GM12801 (cell line): ENCODE measurements at regions not wholly inside any gene's neighbourhood (a gene's known extent, or its start where the extent isn't known, plus 50 kb on each side); places are given as distances from the start of the nearest gene placed in this dataset.

Source experiments
- TF ChIP-seq, protein P1 (sequence below): IDR thresholded peaks from one replicate; pipeline ENCODE4 v1.5.1; 2011; ENCODE audit warnings: control low read depth; ENCODE audit not compliant: insufficient read length; ENCODE audit errors: extremely low read depth

DNA sequence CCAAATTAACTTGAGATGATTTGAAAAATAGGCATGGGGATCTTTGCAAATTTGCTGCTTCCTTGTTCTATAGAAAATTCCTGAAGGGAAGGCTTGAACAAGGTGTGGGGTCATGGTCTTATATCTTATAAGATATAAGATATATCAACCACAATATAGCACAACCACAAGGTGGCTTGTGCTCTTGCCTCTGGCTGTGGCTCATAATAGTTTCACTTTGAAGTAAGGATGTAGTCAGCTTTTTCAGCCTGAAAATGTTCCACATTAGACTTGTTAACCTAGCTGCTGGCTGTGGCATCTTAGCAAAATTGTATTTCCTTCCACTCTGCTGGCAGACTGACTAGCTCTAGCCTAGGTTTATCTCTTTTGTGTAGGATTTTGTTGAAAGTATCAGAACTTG, 169.7 kb downstream of the KLF5 start:
- TF ChIP-seq, protein P1, sequence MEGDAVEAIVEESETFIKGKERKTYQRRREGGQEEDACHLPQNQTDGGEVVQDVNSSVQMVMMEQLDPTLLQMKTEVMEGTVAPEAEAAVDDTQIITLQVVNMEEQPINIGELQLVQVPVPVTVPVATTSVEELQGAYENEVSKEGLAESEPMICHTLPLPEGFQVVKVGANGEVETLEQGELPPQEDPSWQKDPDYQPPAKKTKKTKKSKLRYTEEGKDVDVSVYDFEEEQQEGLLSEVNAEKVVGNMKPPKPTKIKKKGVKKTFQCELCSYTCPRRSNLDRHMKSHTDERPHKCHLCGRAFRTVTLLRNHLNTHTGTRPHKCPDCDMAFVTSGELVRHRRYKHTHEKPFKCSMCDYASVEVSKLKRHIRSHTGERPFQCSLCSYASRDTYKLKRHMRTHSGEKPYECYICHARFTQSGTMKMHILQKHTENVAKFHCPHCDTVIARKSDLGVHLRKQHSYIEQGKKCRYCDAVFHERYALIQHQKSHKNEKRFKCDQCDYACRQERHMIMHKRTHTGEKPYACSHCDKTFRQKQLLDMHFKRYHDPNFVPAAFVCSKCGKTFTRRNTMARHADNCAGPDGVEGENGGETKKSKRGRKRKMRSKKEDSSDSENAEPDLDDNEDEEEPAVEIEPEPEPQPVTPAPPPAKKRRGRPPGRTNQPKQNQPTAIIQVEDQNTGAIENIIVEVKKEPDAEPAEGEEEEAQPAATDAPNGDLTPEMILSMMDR: no peak

DNA sequence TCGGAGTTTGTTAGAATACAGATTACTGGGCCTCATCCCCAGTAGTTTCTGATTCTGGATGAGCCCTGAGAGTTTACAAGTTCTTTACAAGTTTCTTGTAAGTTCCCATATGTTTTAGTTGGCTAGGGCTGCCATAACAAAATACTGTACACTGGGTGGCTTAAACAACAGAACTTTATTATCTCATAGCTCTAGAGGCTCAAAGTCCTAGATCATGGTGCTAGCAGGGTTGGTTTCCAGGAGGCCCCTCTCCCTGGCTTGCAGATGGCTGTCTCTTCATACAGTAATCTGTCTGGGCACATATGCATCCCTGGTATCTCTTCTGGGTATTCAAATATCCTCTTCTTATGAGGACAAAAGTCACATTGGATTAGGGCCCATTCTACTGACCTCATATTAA, 167.2 kb downstream of the KLF5 start:
- TF ChIP-seq, protein P1: no peak

DNA sequence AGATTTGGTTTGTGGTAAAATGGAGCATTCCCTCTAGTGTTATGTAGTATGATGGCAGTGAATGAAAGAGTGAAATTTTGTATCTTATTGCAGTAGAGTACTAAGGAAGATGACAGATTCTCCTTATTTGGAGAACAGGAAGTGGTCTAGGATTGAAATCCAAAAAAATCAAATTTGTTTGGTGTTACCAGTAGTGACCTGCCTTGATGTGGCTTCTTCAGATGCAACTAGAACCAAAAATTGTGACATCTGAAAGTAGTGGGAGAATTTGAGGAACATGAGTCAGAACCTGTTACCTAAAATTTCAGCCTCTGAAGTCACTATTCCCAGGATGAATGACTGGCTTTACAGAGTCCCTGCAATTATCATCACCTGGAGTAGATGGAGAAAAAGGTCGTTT, 165.9 kb downstream of the KLF5 start:
- TF ChIP-seq, protein P1: no peak

DNA sequence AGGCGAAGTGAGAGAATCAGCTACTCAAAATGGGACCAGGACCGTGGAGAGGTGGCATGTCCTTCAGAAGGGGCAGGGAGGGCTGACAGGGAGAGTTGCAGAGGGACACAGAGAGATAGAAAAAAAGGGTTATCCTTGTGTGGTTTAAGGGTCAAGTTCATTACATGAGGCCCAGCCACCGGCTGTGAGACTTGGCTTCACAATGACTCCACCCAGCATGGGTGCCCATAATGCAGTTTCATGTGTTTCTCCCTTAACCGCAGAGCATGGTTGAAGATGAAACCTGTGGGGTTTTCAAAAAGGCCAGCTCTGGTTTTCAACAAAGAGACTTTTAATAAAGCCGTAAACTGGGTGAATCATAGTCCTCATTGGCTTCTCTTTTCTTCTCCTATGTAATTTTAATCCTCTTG, 164.6 kb downstream of the KLF5 start:
- TF ChIP-seq, protein P1: no peak

DNA sequence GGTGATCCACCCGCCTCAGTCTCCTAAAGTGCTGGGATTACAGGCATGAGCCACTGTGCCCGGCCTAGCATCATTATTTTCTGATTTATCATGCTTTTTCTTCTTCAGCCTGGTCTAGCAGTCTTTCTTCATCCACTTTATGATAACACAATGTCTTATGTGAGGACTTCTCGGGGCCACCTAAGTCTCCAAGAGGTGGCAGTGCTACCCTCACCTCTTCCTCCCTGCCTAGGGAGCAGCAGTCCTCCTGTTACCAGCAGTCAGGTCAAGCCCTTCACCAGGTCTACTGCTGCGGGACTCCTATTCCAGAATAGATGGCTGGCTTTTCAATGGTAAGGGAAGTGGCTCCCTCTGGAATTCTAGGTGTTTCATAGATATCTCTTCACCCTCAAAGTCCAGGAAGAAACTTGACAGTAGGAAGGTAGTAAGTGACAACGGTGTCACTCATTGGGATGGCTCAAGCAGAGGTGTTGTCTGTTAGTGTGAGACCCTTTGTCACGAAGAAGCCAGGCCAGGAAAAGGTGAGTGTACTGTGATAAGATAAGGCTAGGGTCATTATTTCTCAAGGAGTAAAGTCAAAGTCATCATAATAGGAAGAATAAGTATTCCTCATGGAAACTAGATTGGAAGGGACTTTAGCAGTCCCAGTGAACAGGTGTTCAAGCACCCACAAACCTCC, 164.0 kb downstream of the KLF5 start:
- TF ChIP-seq, protein P1: no peak

DNA sequence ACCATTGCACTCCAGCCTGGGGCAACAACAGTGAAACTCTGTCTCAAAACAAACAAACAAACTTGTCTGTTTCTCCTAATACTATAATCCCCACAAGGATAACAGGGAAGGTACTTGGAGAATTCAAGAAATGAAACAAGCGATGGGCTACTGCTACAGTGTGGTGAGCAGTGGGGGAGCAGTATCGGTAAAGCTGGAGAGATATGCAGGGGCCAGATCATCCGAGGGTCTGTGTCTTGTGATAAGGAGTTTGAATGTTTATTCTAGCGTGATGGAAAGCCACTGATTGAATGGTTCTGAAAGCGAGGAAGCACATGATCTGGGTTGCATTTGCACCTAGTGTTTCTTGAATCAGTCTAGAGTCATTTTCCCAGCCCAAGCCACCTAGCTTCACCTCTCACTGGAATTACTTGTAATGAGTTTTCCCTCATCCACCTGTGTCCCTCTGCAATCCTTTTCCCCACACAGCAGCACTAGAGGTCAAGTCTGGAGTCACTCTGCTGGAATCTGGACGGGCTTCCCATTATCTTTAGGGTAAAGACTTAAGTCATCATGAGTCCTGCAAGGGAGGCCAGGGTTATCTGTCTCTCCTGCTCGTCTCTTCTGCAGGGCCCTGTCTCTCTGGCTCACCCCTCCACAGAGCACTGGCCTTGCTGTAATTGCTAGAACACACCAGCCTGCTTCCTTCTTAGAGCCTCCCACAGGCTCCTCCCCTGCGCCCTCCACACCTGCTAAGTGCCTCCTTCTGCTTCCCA, 162.3 kb downstream of the KLF5 start:
- TF ChIP-seq, protein P1: no peak

DNA sequence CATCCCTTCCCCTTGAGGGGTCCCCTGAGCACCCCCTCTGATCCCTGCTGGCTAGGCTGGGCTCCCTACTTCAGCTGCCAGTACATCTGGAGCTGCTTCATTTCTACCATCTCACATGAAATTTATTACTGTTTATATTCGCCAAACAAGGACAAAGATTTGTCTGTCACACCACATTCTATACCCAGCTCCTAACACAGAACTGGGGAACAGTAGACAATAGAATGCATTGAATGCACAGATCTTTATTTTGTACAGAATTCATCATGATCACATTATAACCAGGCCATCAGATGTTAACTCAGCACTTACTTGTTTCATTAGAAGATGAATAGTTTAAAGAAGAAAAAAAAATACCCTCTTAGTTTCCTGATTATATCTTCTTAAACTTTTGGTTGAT, 159.4 kb downstream of the KLF5 start:
- TF ChIP-seq, protein P1: no peak
